DMS153 treated with DMSO at 0.1 percent for 48 hours (cell line): ENCODE measurements at regions not wholly inside any gene's neighbourhood (a gene's known extent, or its start where the extent isn't known, plus 50 kb on each side); places are given as distances from the start of the nearest gene placed in this dataset.

Experiments used
- DNase-seq: peaks from one replicate; lab custom pipeline; 2025; ENCODE audit not compliant: unreplicated experiment; lab: John Stamatoyannopoulos, UW

GRCh38 chr22:26992556-26992955, 335.2 kb downstream of the MIAT start:
- DNase-seq: no peak

- no peak for DNase-seq
These were observed 336.5 kb downstream of the MIAT start for GRCh38 chr22:26993886-26994285.

- DNase-seq: no peak
These were observed 337.4 kb downstream of the MIAT start for GRCh38 chr22:26994801-26995200.

GRCh38 chr22:26995235-26995634, 337.8 kb downstream of the MIAT start:
- no peak for DNase-seq

GRCh38 chr22:26996154-26996553, 338.8 kb downstream of the MIAT start:
- DNase-seq: no peak

GRCh38 chr22:26998129-26998528, 340.7 kb downstream of the MIAT start:
- no peak for DNase-seq

- DNase-seq: no peak
These were observed 341.3 kb downstream of the MIAT start for GRCh38 chr22:26998716-26999115.

GRCh38 chr22:27003297-27003696, 345.9 kb downstream of the MIAT start:
- no peak for DNase-seq

GRCh38 chr22:27004434-27004833, 347.0 kb downstream of the MIAT start:
- no peak for DNase-seq

GRCh38 chr22:27008454-27008853, 351.1 kb downstream of the MIAT start:
- no peak for DNase-seq

GRCh38 chr22:27011133-27011532, 353.7 kb downstream of the MIAT start:
- DNase-seq: no peak

- DNase-seq: no peak
These were observed 354.3 kb downstream of the MIAT start for GRCh38 chr22:27011717-27012116.

- DNase-seq: no peak
These were observed 362.4 kb downstream of the MIAT start for GRCh38 chr22:27019827-27020226.

GRCh38 chr22:27022274-27022895, 365.0 kb downstream of the MIAT start:
- no peak for DNase-seq

GRCh38 chr22:27022896-27023361, 365.5 kb downstream of the MIAT start:
- DNase-seq: no peak

- no peak for DNase-seq
These were observed 366.2 kb downstream of the MIAT start for GRCh38 chr22:27023591-27023990.

- DNase-seq: no peak
These were observed 367.6 kb downstream of the MIAT start for GRCh38 chr22:27024982-27025381.

- DNase-seq: no peak
These were observed 370.7 kb downstream of the MIAT start for GRCh38 chr22:27028093-27028492.

GRCh38 chr22:27029584-27030130, 372.3 kb downstream of the MIAT start:
- DNase-seq: no peak

GRCh38 chr22:27032091-27032761, 374.8 kb downstream of the MIAT start:
- no peak for DNase-seq

GRCh38 chr22:27041745-27042310, 384.4 kb downstream of the MIAT start:
- no peak for DNase-seq

- DNase-seq: no peak
These were observed 385.9 kb downstream of the MIAT start for GRCh38 chr22:27043262-27043661.
